ENCODE measurements at regions not wholly inside any gene's neighbourhood (a gene's known extent, or its start where the extent isn't known, plus 50 kb on each side); places are given as distances from the start of the nearest gene placed in this dataset.

DNA sequence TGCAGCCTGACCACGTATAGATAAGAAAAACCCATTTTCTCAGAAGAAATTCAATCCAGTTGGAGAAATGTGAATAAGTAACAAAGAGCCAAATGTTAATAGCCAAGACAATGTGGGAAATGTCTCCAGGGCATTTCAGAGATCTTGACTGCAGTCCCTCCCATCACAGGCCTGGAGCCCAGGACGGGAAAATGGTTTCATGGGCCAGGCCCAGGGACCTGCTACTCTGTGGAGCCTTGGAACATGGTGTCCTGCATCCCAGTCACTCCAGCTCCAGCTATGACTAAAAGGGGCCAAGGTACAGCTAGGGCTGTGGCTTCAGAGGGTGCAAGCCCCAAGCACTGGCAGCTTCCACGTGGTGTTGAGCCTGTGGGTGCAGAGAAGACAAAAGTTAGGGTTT lies 490.0 kb downstream of the CYLC2 start:
- no peak overlapping the region for H3K4me3 ChIP-seq
- no peak overlapping the region for H3K4me2 ChIP-seq (ENCODE audit: insufficient read depth, low read length)
- in situ Hi-C loops (cut with MboI) = no loop called here
- FAIRE-seq = no peak
- POLR2A ChIA-PET = no interaction called here
- CTCF ChIA-PET (ENCODE audit: low intra/inter-chr PET ratio) = no interaction called here
- no peak overlapping the region for H3K27ac ChIP-seq (ENCODE audit: extremely low read depth, low read depth, low read length)
- H3K36me3 ChIP-seq (ENCODE audit: control insufficient read depth, insufficient read depth, low read length) = no peaks in the 10 kb centered on the region
- no peak for DNase-seq (ENCODE audit: extremely low read depth in 1 of 4, low spot score in 3 of 4)
- TF ChIP-seq XRCC5 (IDR thresholded peaks at IDR 0.05; ENCODE audit: low read depth, low read length) (no peak), ETS2 (tag; IDR thresholded peaks at IDR 0.05; ENCODE audit: borderline replicate concordance, poor library complexity, severe bottlenecking) (no peak), DMBX1 (CRISPR knock-in tag; IDR thresholded peaks at IDR 0.05; ENCODE audit: borderline replicate concordance) (no peak), FOXA3 (CRISPR knock-in tag; conservative IDR thresholded peaks at IDR 0.05 in 1 of 2, IDR thresholded peaks at IDR 0.05 in 1 of 2) (no peak), SAFB (IDR thresholded peaks at IDR 0.05; ENCODE audit: borderline replicate concordance, low read depth, low read length) (no peak), CREBBP (IDR thresholded peaks at IDR 0.05; ENCODE audit: low read depth, low read length) (no peak)
- TF ChIP-seq, protein P1, sequence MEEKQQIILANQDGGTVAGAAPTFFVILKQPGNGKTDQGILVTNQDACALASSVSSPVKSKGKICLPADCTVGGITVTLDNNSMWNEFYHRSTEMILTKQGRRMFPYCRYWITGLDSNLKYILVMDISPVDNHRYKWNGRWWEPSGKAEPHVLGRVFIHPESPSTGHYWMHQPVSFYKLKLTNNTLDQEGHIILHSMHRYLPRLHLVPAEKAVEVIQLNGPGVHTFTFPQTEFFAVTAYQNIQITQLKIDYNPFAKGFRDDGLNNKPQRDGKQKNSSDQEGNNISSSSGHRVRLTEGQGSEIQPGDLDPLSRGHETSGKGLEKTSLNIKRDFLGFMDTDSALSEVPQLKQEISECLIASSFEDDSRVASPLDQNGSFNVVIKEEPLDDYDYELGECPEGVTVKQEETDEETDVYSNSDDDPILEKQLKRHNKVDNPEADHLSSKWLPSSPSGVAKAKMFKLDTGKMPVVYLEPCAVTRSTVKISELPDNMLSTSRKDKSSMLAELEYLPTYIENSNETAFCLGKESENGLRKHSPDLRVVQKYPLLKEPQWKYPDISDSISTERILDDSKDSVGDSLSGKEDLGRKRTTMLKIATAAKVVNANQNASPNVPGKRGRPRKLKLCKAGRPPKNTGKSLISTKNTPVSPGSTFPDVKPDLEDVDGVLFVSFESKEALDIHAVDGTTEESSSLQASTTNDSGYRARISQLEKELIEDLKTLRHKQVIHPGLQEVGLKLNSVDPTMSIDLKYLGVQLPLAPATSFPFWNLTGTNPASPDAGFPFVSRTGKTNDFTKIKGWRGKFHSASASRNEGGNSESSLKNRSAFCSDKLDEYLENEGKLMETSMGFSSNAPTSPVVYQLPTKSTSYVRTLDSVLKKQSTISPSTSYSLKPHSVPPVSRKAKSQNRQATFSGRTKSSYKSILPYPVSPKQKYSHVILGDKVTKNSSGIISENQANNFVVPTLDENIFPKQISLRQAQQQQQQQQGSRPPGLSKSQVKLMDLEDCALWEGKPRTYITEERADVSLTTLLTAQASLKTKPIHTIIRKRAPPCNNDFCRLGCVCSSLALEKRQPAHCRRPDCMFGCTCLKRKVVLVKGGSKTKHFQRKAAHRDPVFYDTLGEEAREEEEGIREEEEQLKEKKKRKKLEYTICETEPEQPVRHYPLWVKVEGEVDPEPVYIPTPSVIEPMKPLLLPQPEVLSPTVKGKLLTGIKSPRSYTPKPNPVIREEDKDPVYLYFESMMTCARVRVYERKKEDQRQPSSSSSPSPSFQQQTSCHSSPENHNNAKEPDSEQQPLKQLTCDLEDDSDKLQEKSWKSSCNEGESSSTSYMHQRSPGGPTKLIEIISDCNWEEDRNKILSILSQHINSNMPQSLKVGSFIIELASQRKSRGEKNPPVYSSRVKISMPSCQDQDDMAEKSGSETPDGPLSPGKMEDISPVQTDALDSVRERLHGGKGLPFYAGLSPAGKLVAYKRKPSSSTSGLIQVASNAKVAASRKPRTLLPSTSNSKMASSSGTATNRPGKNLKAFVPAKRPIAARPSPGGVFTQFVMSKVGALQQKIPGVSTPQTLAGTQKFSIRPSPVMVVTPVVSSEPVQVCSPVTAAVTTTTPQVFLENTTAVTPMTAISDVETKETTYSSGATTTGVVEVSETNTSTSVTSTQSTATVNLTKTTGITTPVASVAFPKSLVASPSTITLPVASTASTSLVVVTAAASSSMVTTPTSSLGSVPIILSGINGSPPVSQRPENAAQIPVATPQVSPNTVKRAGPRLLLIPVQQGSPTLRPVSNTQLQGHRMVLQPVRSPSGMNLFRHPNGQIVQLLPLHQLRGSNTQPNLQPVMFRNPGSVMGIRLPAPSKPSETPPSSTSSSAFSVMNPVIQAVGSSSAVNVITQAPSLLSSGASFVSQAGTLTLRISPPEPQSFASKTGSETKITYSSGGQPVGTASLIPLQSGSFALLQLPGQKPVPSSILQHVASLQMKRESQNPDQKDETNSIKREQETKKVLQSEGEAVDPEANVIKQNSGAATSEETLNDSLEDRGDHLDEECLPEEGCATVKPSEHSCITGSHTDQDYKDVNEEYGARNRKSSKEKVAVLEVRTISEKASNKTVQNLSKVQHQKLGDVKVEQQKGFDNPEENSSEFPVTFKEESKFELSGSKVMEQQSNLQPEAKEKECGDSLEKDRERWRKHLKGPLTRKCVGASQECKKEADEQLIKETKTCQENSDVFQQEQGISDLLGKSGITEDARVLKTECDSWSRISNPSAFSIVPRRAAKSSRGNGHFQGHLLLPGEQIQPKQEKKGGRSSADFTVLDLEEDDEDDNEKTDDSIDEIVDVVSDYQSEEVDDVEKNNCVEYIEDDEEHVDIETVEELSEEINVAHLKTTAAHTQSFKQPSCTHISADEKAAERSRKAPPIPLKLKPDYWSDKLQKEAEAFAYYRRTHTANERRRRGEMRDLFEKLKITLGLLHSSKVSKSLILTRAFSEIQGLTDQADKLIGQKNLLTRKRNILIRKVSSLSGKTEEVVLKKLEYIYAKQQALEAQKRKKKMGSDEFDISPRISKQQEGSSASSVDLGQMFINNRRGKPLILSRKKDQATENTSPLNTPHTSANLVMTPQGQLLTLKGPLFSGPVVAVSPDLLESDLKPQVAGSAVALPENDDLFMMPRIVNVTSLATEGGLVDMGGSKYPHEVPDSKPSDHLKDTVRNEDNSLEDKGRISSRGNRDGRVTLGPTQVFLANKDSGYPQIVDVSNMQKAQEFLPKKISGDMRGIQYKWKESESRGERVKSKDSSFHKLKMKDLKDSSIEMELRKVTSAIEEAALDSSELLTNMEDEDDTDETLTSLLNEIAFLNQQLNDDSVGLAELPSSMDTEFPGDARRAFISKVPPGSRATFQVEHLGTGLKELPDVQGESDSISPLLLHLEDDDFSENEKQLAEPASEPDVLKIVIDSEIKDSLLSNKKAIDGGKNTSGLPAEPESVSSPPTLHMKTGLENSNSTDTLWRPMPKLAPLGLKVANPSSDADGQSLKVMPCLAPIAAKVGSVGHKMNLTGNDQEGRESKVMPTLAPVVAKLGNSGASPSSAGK (IDR thresholded peaks at IDR 0.05) = no peak
- TF ChIP-seq, protein P2, sequence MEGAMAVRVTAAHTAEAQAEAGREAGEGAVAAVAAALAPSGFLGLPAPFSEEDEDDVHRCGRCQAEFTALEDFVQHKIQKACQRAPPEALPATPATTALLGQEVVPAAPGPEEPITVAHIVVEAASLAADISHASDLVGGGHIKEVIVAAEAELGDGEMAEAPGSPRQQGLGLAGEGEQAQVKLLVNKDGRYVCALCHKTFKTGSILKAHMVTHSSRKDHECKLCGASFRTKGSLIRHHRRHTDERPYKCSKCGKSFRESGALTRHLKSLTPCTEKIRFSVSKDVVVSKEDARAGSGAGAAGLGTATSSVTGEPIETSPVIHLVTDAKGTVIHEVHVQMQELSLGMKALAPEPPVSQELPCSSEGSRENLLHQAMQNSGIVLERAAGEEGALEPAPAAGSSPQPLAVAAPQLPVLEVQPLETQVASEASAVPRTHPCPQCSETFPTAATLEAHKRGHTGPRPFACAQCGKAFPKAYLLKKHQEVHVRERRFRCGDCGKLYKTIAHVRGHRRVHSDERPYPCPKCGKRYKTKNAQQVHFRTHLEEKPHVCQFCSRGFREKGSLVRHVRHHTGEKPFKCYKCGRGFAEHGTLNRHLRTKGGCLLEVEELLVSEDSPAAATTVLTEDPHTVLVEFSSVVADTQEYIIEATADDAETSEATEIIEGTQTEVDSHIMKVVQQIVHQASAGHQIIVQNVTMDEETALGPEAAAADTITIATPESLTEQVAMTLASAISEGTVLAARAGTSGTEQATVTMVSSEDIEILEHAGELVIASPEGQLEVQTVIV (CRISPR knock-in tag; IDR thresholded peaks at IDR 0.05; ENCODE audit: borderline replicate concordance) = no peak
- no peaks in the 10 kb centered on the region for H3K9me1 ChIP-seq (ENCODE audit: control insufficient read depth, insufficient read depth, low read length)
- H3K9me3 ChIP-seq (replicated peaks; ENCODE audit: control insufficient read depth, insufficient read depth, low read depth, low read length) = no peaks in the 10 kb centered on the region
- intact Hi-C loops (cut with micrococcal nuclease) = no loop called here
- H4K20me1 ChIP-seq (replicated peaks; ENCODE audit: control insufficient read depth, insufficient read depth, low read length) = no peaks in the 10 kb centered on the region
- WGBS (ENCODE audit: insufficient coverage, low coverage, missing lambda C conversion rate) = 4% methylated on average over 3 of the region's 3 CpGs
- no TSS peak for BruUV-seq (replicated peaks)
- no peaks in the 10 kb centered on the region for H3K27me3 ChIP-seq (ENCODE audit: control insufficient read depth in 2 of 2, insufficient read depth in 2 of 2, low read length in 2 of 2)
- ATAC-seq = no peak
- no peak overlapping the region for H2AFZ ChIP-seq (ENCODE audit: low read depth, low read length)
- H3K4me1 ChIP-seq (replicated peaks in 1 of 2; ENCODE audit: control insufficient read depth in 2 of 2, insufficient read depth in 2 of 2, low read length in 2 of 2) = no peaks in the 10 kb centered on the region
- H3K9ac ChIP-seq (ENCODE audit: insufficient read depth in 1 of 2, low read depth in 2 of 2, low read length in 2 of 2) = no peak overlapping the region
- H3K79me2 ChIP-seq (ENCODE audit: control insufficient read depth, insufficient read depth, low read length) = no peaks in the 10 kb centered on the region
